AG10803 (cell line): ENCODE measurements at regions not wholly inside any gene's neighbourhood (a gene's known extent, or its start where the extent isn't known, plus 50 kb on each side); places are given as distances from the start of the nearest gene placed in this dataset.

ENCODE experiments used
- DNase-seq: peaks from one replicate; pipeline ENCODE4 v3.0.0; 2010; ENCODE audit warnings: low read depth
- H3K4me3 ChIP-seq: 2 replicates; pipeline ENCODE4 v1.5.1; 2011; ENCODE audit warnings: mild to moderate bottlenecking, low read length, control low read depth
- TF ChIP-seq, protein P1 (sequence below): conservative IDR thresholded peaks from 2 replicates; pipeline ENCODE4 v1.5.1; 2011; ENCODE audit warnings: mild to moderate bottlenecking, low read length, control low read depth, inconsistent platforms

DNA sequence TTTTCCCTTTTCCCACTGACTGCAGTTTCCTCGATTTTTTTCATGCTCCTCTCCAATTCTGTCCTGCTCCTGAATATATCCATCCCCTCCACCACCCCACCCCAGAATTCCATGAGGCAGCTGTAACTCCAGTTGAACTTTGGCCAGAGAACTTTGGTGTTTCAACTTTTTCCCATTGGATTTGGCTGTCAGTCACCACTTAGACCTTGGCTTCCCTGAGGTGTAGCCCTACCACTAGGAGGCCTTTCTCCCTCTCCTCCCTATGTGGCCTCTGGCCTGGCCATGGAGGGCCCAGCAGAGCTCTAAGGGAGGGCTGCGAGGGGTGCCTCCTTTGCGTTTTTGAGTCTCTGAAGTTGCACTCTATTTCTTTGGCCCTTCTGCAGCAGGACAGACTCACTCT is 261.3 kb downstream of the PIK3R1 start:
- TF ChIP-seq, protein P1, sequence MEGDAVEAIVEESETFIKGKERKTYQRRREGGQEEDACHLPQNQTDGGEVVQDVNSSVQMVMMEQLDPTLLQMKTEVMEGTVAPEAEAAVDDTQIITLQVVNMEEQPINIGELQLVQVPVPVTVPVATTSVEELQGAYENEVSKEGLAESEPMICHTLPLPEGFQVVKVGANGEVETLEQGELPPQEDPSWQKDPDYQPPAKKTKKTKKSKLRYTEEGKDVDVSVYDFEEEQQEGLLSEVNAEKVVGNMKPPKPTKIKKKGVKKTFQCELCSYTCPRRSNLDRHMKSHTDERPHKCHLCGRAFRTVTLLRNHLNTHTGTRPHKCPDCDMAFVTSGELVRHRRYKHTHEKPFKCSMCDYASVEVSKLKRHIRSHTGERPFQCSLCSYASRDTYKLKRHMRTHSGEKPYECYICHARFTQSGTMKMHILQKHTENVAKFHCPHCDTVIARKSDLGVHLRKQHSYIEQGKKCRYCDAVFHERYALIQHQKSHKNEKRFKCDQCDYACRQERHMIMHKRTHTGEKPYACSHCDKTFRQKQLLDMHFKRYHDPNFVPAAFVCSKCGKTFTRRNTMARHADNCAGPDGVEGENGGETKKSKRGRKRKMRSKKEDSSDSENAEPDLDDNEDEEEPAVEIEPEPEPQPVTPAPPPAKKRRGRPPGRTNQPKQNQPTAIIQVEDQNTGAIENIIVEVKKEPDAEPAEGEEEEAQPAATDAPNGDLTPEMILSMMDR: no peak
- DNase-seq: no peak
- no peak overlapping the region for H3K4me3 ChIP-seq

DNA sequence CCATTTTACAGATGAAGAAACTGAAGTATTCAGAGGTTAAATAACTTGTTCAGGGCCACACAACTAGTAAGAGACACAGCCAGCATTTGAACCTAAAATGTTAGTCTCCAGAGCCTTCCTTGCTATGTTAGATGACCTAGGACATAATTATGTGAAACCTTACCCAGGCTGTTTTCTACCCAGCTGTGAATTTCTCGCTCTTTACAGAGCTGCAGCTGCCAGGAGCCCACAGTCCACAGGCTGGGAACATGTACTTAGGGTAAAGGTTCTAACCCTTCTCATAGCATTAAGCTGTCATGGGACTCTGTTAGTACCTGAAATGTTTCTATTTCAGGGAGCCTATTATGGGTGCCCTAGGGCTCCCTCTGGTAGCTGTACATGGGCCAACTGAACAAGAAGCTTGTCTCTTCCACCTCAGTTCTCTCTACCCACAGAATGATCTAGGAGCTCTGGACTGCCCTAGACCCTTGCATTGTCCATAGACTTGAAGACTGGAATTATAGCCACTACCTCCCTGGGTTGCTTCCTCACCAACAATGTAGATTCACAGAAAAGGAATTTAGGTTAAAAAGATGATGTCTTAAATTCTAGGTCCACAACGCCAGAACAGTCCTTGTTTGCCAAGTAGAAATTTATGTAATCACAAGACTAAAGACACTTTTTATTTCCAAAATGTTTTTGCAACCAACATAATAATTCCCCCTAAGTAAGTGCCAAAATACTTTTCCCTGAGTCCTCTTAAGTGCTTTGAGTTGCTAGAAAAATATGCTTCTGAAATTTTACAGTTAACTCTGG is 262.9 kb downstream of the PIK3R1 start:
- no peak overlapping the region for H3K4me3 ChIP-seq
- DNase-seq: peak; percentile 93
- TF ChIP-seq, protein P1: no peak

DNA sequence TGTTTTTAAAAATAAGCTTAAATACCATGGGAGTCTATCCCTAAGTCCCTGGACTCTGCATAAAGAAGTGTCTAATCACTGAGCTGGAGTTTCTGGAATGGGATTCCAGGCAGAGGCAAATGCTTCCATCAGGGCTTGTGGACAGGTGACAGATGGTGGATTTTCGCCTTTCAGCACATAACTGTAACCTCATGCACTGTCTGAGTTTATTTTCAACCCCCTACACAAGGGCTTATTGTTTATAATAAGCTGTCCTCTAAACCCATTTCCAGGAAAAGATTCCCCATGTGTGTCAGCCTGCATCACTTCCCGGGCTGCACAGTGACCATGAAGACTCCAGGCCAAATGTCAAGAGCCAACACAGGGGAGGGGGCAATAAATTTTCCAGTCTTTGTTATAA is 264.0 kb downstream of the PIK3R1 start:
- H3K4me3 ChIP-seq: no peak overlapping the region
- TF ChIP-seq, protein P1: no peak
- DNase-seq: no peak

DNA sequence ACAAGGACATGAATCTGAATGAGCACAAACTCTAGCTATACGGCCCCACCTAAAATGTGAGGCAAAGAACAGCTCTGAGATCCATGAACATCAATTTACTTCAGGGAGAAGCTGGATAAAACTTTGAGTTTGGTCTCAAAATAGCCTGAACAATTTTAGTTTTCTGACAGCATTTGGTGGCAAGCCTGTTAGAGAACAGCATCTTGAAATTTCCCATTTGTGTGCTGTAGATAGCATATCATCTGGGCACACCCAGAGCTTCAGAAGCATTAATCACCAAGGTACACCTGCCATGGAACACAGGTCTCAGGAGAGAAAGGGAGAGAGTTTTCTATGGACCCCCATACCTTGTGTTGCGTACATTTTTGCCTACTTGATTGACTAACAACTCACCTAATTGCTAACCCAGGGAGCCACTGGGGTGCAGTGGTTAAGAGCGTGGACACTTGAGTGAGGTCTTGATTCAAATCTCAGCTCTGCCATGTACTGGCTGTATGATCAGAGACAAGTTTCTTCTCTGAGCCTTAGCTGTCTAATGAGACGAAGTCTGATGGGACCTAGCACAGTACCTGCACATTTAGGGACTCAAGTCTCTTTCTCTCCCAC is 264.9 kb downstream of the PIK3R1 start:
- no peak for DNase-seq

DNA sequence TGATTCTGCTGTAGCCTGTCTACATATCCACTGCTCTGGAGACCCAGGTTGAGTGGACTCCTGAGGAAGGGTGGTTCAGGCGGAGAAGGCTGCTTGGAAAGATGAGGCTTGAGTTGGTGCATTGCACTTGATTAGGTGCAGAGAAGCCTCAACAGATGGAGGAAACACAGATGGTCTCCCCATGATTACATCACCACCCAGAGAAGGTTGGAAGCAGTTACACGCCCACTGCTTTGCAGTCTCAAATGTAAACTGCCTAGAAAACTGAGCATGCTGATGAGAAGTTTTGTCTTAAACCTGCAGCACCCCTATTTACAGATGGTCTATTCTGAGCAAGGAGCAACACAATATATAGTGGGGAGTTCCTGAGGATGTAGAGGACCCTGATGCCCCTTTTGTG is 266.6 kb downstream of the PIK3R1 start:
- TF ChIP-seq, protein P1: no peak
- DNase-seq: peak; percentile 36
- no peak overlapping the region for H3K4me3 ChIP-seq

More for the DNA sequence above, 264.9 kb downstream of the PIK3R1 start:
- H3K4me3 ChIP-seq: no peak overlapping the region
- TF ChIP-seq, protein P1: no peak

DNA sequence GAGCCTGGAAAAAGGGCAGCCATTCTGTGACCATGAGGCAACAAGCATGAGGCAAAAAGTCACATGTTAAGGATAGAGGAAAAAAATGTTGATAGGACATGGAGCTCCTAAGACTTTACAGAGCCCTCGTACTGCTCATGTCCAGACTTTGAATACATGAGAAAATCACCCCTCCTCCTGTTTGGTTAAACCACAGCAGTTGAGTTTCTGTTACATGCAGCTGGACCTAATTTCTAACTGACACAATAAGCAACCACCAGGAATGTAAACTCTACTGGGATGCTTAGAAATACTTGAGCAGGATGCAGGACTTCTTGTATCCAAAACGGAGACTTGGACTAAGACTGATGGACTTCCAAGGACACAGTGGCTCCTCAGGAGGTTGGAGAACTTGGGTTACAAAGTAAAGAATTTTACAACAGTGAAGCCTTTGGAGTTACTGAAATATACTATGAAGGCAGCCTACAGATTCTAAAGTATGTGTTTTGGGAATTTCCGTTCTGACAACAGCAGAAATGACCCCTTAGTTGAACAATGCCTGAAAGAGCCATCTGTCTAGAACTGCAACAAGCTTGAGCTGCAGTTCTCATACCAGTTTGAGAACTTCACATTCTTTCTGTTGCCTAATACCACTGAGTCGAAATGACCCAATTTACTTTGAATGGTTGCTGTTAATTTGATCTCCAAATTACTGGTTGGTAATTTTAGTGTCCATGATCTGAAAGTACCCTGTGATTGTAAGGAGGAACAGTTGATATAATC is 268.9 kb downstream of the PIK3R1 start:
- peak; percentile 98 for DNase-seq
- TF ChIP-seq, protein P1: no peak
- no peak overlapping the region for H3K4me3 ChIP-seq
